ENCODE measurements at regions not wholly inside any gene's neighbourhood (a gene's known extent, or its start where the extent isn't known, plus 50 kb on each side); places are given as distances from the start of the nearest gene placed in this dataset.

- Histone ChIP-seq H2AFZ (ENCODE audit: low read length) (no peak overlapping the region), H3K4me2 (ENCODE audit: low read length) (no peak overlapping the region), H4K20me1 (ENCODE audit: insufficient read depth, low read length) (no peaks in the 10 kb centered on the region), H3K4me1 (ENCODE audit: insufficient read depth, low read length, severe bottlenecking) (no peaks in the 10 kb centered on the region), H3F3A (ENCODE audit: insufficient read depth, low read length) (no peaks in the 10 kb centered on the region), H3K9me2 (ENCODE audit: low read depth, low read length) (no peaks in the 10 kb centered on the region), H3K27me3 (ENCODE audit: insufficient read depth, low read length) (no peaks in the 10 kb centered on the region), H3K4me3 (ENCODE audit: low read depth, low read length, poor library complexity, severe bottlenecking) (no peak overlapping the region), H3K9me3 (ENCODE audit: low read length) (no peaks in the 10 kb centered on the region), H3K9ac (ENCODE audit: low read length) (no peak overlapping the region), H3K36me3 (ENCODE audit: insufficient read depth, low read length) (no peaks in the 10 kb centered on the region), H3K79me2 (ENCODE audit: insufficient read depth, low read length) (no peaks in the 10 kb centered on the region), H3K27ac (ENCODE audit: low read depth, low read length, poor library complexity, severe bottlenecking) (no peak overlapping the region)
- no peak for TF ChIP-seq CTCF (IDR thresholded peaks at IDR 0.05; ENCODE audit: low read length)
- TF ChIP-seq EZH2 (IDR thresholded peaks at IDR 0.05; ENCODE audit: borderline replicate concordance, low read length), result no peak
Measured at GRCh38 chr3:145721815-145722214, 439.2 kb downstream of the PLOD2 start.

- H3K27ac ChIP-seq (ENCODE audit: low read depth, low read length, poor library complexity, severe bottlenecking), result no peak overlapping the region
- H3K9me2 ChIP-seq (ENCODE audit: low read depth, low read length), result no peaks in the 10 kb centered on the region
- no peaks in the 10 kb centered on the region for H3K9me3 ChIP-seq (ENCODE audit: low read length)
- H2AFZ ChIP-seq (ENCODE audit: low read length), result no peak overlapping the region
- no peaks in the 10 kb centered on the region for H3F3A ChIP-seq (ENCODE audit: insufficient read depth, low read length)
- H3K9ac ChIP-seq (ENCODE audit: low read length), result no peak overlapping the region
- H3K79me2 ChIP-seq (ENCODE audit: insufficient read depth, low read length), result no peaks in the 10 kb centered on the region
- no peak overlapping the region for H3K4me2 ChIP-seq (ENCODE audit: low read length)
- H3K36me3 ChIP-seq (ENCODE audit: insufficient read depth, low read length), result no peaks in the 10 kb centered on the region
- no peaks in the 10 kb centered on the region for H4K20me1 ChIP-seq (ENCODE audit: insufficient read depth, low read length)
- H3K4me1 ChIP-seq (ENCODE audit: insufficient read depth, low read length, severe bottlenecking), result no peaks in the 10 kb centered on the region
- TF ChIP-seq CTCF (IDR thresholded peaks at IDR 0.05; ENCODE audit: low read length) (no peak), EZH2 (IDR thresholded peaks at IDR 0.05; ENCODE audit: borderline replicate concordance, low read length) (no peak)
- H3K27me3 ChIP-seq (ENCODE audit: insufficient read depth, low read length), result no peaks in the 10 kb centered on the region
- no peak overlapping the region for H3K4me3 ChIP-seq (ENCODE audit: low read depth, low read length, poor library complexity, severe bottlenecking)
Measured at GRCh38 chr3:145727476-145727875, 433.5 kb downstream of the PLOD2 start.

GRCh38 chr3:145735631-145736030 lies 425.4 kb downstream of the PLOD2 start:
- Histone ChIP-seq H3K27me3 (ENCODE audit: insufficient read depth, low read length) (no peaks in the 10 kb centered on the region), H3F3A (ENCODE audit: insufficient read depth, low read length) (no peaks in the 10 kb centered on the region), H4K20me1 (ENCODE audit: insufficient read depth, low read length) (no peaks in the 10 kb centered on the region), H2AFZ (ENCODE audit: low read length) (no peak overlapping the region), H3K9me2 (ENCODE audit: low read depth, low read length) (no peaks in the 10 kb centered on the region), H3K79me2 (ENCODE audit: insufficient read depth, low read length) (no peaks in the 10 kb centered on the region), H3K9ac (ENCODE audit: low read length) (no peak overlapping the region), H3K4me3 (ENCODE audit: low read depth, low read length, poor library complexity, severe bottlenecking) (no peak overlapping the region), H3K36me3 (ENCODE audit: insufficient read depth, low read length) (no peaks in the 10 kb centered on the region), H3K4me2 (ENCODE audit: low read length) (no peak overlapping the region), H3K27ac (ENCODE audit: low read depth, low read length, poor library complexity, severe bottlenecking) (no peak overlapping the region), H3K4me1 (ENCODE audit: insufficient read depth, low read length, severe bottlenecking) (no peaks in the 10 kb centered on the region), H3K9me3 (ENCODE audit: low read length) (no peaks in the 10 kb centered on the region)
- TF ChIP-seq EZH2 (IDR thresholded peaks at IDR 0.05; ENCODE audit: borderline replicate concordance, low read length) (no peak), CTCF (IDR thresholded peaks at IDR 0.05; ENCODE audit: low read length) (no peak)
